ENCODE measurements at regions not wholly inside any gene's neighbourhood (a gene's known extent, or its start where the extent isn't known, plus 50 kb on each side); places are given as distances from the start of the nearest gene placed in this dataset.
"Not testable (repeated sequence)": the region's sequence is repeated elsewhere in the genome, so short reads cannot be mapped to it uniquely, and the experiment has no call there.

DNA sequence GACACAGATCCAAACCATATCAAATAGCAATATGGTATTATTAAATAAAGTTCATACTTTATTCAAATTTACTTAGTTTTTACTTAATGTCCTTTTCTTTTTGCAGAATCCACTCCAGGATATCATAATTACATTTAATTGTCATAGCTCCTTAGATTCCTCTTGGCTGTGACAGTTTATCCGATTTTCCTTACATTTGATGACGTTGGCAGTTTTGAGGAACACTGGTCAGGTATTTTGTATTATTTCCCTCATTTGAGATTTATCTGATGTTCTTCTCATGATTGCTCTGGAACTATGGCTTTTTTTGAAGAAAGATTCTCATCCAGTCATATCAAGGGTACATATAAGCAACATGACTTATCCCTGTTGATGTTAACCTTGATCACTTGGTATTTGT, 198.3 kb upstream of the STAC start:
- TF ChIP-seq, protein P1, sequence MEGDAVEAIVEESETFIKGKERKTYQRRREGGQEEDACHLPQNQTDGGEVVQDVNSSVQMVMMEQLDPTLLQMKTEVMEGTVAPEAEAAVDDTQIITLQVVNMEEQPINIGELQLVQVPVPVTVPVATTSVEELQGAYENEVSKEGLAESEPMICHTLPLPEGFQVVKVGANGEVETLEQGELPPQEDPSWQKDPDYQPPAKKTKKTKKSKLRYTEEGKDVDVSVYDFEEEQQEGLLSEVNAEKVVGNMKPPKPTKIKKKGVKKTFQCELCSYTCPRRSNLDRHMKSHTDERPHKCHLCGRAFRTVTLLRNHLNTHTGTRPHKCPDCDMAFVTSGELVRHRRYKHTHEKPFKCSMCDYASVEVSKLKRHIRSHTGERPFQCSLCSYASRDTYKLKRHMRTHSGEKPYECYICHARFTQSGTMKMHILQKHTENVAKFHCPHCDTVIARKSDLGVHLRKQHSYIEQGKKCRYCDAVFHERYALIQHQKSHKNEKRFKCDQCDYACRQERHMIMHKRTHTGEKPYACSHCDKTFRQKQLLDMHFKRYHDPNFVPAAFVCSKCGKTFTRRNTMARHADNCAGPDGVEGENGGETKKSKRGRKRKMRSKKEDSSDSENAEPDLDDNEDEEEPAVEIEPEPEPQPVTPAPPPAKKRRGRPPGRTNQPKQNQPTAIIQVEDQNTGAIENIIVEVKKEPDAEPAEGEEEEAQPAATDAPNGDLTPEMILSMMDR (IDR thresholded peaks at IDR 0.05; ENCODE audit: control insufficient read depth, insufficient read depth, low read depth, low read length, missing control alignments): no peak
- H3K4me3 ChIP-seq (ENCODE audit: control insufficient read depth, low read depth, low read length): no peak overlapping the region
- no peak for DNase-seq (ENCODE audit: low read depth)

DNA sequence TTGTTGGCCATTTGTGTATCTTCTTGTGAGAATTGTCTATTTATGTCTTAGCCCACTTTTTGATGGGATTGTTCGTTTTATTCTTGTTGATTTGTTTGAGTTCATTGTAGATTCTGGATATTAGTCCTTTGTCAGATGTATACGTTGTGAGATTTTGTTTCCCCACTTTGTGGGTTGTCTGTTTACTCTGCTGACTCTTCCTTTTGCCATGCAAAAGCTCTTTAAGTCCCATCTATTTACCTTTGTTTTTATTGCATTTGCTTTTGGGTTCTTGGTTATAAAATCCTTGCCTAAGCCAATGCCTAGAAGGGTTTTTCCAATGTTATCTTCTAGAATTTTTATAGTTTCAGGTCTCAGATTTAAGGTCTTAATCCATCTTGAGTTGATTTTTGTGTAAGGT, 193.1 kb upstream of the STAC start:
- not testable (repeated sequence) for H3K4me3 ChIP-seq (ENCODE audit: control insufficient read depth, low read depth, low read length); DNase-seq (ENCODE audit: low read depth)

DNA sequence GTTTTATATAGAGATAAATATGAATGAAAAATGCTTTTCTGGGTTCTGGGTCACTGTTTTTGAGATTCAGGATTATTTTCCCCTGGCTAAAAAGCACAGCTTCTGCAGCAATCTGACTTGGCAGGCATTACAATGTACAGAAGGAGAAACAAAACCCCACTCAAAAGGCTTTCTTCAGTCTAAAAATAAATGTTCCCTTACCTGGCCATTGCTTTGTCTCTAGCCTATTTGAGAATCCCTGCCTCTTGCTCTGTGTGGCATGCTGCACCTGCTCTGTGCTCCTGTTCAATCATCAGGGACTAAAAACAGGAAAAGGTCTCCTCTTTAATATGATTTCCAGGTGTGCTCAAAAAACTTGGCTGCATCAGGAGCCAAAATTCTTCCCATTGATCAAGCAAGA, 187.4 kb upstream of the STAC start:
- no peak for DNase-seq (ENCODE audit: low read depth)
- TF ChIP-seq, protein P1 (IDR thresholded peaks at IDR 0.05; ENCODE audit: control insufficient read depth, insufficient read depth, low read depth, low read length, missing control alignments): no peak
- no peak overlapping the region for H3K4me3 ChIP-seq (ENCODE audit: control insufficient read depth, low read depth, low read length)

DNA sequence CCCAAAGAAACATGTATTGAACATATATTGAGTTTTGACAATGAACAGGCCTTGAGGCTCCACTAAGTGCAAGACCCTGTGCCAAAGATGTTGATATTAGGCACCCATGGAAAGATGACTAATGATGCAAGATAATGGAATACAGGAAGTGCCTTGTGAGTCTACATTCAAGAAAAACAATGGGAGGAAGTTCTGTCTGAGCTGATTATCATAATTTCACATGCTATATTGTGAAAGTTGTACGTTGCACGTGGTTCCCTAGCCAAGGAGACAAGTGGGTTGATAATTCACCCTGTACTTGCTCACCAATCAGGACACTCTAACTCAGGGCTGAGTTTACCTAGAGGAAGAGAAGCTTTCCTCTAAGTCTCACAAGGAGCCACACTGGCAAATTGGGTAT, 186.9 kb upstream of the STAC start:
- no peak for DNase-seq (ENCODE audit: low read depth)
- TF ChIP-seq, protein P1 (IDR thresholded peaks at IDR 0.05; ENCODE audit: control insufficient read depth, insufficient read depth, low read depth, low read length, missing control alignments): no peak
- H3K4me3 ChIP-seq (ENCODE audit: control insufficient read depth, low read depth, low read length): no peak overlapping the region

DNA sequence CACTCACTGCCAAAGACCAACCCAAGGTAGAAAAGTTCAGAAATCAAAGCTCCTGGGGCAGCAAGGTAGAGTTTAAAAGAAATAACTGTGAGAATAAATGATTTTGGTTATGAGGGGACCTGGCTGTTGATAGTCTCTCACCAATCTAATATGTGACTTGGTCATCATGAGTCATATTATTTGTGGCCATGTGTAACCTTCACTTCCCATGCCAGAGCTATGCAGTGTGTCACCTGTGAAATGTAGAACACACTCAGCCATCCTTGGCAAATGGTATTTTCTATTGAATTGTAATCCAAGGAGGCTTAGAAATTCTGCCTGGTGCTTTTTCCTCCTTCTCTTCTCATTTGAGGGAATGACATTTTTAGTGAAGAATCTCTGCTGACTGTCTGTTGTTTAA, 184.2 kb upstream of the STAC start:
- DNase-seq (ENCODE audit: low read depth): no peak
- TF ChIP-seq, protein P1 (IDR thresholded peaks at IDR 0.05; ENCODE audit: control insufficient read depth, insufficient read depth, low read depth, low read length, missing control alignments): no peak
- no peak overlapping the region for H3K4me3 ChIP-seq (ENCODE audit: control insufficient read depth, low read depth, low read length)

DNA sequence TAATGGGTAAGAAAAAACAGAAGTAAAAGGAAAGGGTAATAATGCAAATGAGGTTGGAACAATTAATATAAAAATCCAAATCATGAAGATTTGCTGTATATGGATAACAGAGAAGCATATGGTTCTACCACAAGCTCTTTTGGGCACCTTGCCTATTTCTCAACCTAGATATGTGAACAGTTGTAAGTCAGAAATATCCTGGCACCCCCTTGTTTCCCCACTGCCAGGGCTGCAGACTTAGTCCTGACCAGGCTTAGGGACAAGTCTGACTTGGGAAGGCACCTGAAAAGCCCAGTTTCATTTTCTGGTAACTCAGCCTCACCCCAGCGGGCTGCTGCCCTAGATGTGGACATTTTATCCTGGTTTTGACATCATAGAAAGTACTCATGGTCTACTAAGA, 183.2 kb upstream of the STAC start:
- no peak for DNase-seq (ENCODE audit: low read depth)
- TF ChIP-seq, protein P1 (IDR thresholded peaks at IDR 0.05; ENCODE audit: control insufficient read depth, insufficient read depth, low read depth, low read length, missing control alignments): no peak

DNA sequence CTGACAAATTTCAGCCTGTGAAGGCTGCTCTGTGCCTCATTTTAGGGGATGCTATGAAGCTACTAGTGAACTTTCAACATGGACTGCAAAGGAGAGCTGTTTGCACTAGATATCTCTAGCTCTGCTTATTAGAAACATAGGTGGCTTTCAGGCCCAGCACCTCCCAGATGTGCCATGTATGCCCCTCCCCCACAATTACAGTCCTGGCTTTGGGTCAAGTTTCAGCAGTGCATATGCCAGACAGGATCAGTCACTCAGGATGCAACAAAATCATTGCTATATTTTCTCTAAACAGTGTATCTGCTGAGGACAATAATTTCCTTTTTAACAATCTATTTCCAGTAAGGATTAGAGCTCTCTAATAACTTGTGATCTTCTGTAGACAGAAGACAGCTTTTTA, 178.8 kb upstream of the STAC start:
- DNase-seq (ENCODE audit: low read depth): no peak
- TF ChIP-seq, protein P1 (IDR thresholded peaks at IDR 0.05; ENCODE audit: control insufficient read depth, insufficient read depth, low read depth, low read length, missing control alignments): no peak
- H3K4me3 ChIP-seq (ENCODE audit: control insufficient read depth, low read depth, low read length): no peak overlapping the region

More for the DNA sequence above, 183.2 kb upstream of the STAC start:
- H3K4me3 ChIP-seq (ENCODE audit: control insufficient read depth, low read depth, low read length): no peak overlapping the region
